ES-I3 (cell line): ENCODE measurements at regions not wholly inside any gene's neighbourhood (a gene's known extent, or its start where the extent isn't known, plus 50 kb on each side); places are given as distances from the start of the nearest gene placed in this dataset.
"Not testable (repeated sequence)": the region's sequence is repeated elsewhere in the genome, so short reads cannot be mapped to it uniquely, and the experiment has no call there.

ENCODE experiments used
- H3K36me3 ChIP-seq: 2 replicates; pipeline ENCODE4 v1.6.1; 2013; ENCODE audit warnings: mild to moderate bottlenecking, low read length, control low read depth, moderate library complexity; ENCODE audit not compliant: insufficient read depth
- H3K4me1 ChIP-seq: 2 replicates; pipeline ENCODE4 v1.6.1; 2013; ENCODE audit warnings: mild to moderate bottlenecking, control low read depth, low read length; ENCODE audit not compliant: insufficient read depth
- H3K9ac ChIP-seq: 2 replicates; pipeline ENCODE4 v1.6.1; 2013; ENCODE audit warnings: low read depth, mild to moderate bottlenecking, low read length, moderate library complexity
- H3K9me3 ChIP-seq: 2 replicates; pipeline ENCODE4 v1.6.1; 2013; ENCODE audit warnings: mild to moderate bottlenecking, low read length, moderate library complexity; ENCODE audit not compliant: control insufficient read depth, insufficient read depth

- Histone ChIP-seq H3K36me3 (no peaks in the 10 kb centered on the region), H3K9me3 (no peaks in the 10 kb centered on the region; the same call in 1 of the 2 replicates), H3K9ac (no peak overlapping the region), H3K4me1 (peaks cover 18% of the 10 kb centered on the region; the same call in 1 of the 2 replicates)
Measured at GRCh38 chr2:75408771-75409170, 152.0 kb downstream of the EVA1A start.

DNA sequence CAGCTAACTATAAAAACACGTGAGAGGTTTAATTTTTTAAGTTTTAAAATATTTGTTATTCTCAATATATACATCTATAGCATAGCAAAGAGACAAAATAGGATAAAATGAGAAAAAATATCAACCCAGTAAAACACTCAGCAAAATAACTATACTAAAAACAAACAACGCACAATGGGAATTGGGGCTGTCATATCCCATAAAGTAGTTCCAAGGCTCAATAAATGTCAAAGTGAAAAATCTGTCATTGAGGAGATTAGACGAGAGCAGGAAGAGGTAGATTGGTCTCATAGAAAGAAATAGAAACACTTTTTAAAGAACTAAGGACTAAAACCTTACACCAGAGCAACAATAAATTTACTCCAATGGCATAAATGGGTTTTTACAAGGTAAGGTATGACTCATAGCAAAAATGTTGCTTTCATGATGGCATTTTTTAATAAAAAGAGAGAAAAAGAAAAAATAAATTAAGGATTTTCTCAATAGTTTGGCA, 153.7 kb downstream of the EVA1A start:
- Histone ChIP-seq H3K36me3 (no peaks in the 10 kb centered on the region), H3K9me3 (no peaks in the 10 kb centered on the region; the same call in 1 of the 2 replicates), H3K4me1 (peaks cover 18% of the 10 kb centered on the region; the same call in 1 of the 2 replicates), H3K9ac (no peak overlapping the region)

GRCh38 chr2:75406131-75406581, 154.6 kb downstream of the EVA1A start:
- H3K4me1 ChIP-seq: peaks cover 18% of the 10 kb centered on the region; the same call in 1 of the 2 replicates
- no peaks in the 10 kb centered on the region; the same call in 1 of the 2 replicates for H3K9me3 ChIP-seq
- no peak overlapping the region; the same call in 1 of the 2 replicates for H3K9ac ChIP-seq
- H3K36me3 ChIP-seq: no peaks in the 10 kb centered on the region

GRCh38 chr2:75405000-75405399, 155.7 kb downstream of the EVA1A start:
- Histone ChIP-seq H3K36me3 (no peaks in the 10 kb centered on the region), H3K9ac (no peak overlapping the region), H3K4me1 (peaks cover 18% of the 10 kb centered on the region; the same call in 1 of the 2 replicates), H3K9me3 (no peaks in the 10 kb centered on the region)

- H3K36me3 ChIP-seq: no peaks in the 10 kb centered on the region
- H3K9ac ChIP-seq: no peak overlapping the region
- no peaks in the 10 kb centered on the region for H3K9me3 ChIP-seq
- H3K4me1 ChIP-seq: peaks cover 18% of the 10 kb centered on the region; the same call in 1 of the 2 replicates
Measured at GRCh38 chr2:75403991-75404428, 156.7 kb downstream of the EVA1A start.

- no peaks in the 10 kb centered on the region for H3K36me3 ChIP-seq
- no peak overlapping the region for H3K9ac ChIP-seq
- no peaks in the 10 kb centered on the region for H3K9me3 ChIP-seq
- H3K4me1 ChIP-seq: no peaks in the 10 kb centered on the region
Measured at GRCh38 chr2:75396314-75396713, 164.4 kb downstream of the EVA1A start.

DNA sequence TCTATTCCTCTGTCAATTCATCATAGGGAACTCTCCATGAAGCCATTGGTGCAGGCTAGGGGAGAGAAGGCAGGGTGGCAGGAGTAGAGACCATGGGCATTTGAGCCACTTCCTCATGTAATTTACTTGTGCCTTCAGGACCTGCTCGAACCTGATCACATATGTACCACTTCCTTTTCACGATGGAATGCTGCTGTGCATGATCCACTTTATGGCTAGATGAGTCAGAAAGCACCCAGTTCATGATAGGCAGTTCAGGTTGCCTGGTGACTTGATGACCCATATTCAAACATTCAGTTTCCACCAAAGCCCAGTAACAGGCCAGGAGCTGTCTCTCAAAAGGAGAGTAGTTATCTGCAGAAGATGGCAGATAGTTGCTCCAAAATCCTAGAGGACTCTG, 166.0 kb downstream of the EVA1A start:
- H3K4me1 ChIP-seq, H3K36me3 ChIP-seq, H3K9me3 ChIP-seq, H3K9ac ChIP-seq: not testable (repeated sequence)

DNA sequence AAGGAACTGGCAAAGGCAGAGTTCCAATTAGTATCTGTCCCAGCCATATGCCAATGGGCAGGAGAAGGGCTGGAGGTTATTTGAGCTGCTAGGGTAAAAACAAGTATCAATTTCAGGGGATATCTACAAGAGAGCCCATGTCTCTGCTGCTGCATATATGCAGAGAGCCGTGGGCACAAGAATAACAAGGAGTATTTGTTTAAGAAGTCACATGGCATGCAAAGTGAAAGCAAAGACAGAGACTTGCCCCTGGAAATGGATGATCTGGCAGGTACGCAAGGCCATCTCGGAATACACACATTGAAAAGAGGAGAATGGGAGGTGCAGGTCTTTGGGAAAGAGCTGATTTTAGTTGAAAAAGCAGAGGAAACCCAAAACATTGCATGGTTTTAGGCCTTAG, 170.6 kb downstream of the EVA1A start:
- Histone ChIP-seq H3K36me3 (no peaks in the 10 kb centered on the region), H3K4me1 (no peaks in the 10 kb centered on the region), H3K9ac (no peak overlapping the region), H3K9me3 (peaks cover 5% of the 10 kb centered on the region; the same call in 1 of the 2 replicates)

GRCh38 chr2:75389271-75389670, 171.5 kb downstream of the EVA1A start:
- Histone ChIP-seq H3K9ac (no peak overlapping the region), H3K4me1 (no peaks in the 10 kb centered on the region), H3K36me3 (no peaks in the 10 kb centered on the region), H3K9me3 (peaks cover 5% of the 10 kb centered on the region; the same call in 1 of the 2 replicates)

DNA sequence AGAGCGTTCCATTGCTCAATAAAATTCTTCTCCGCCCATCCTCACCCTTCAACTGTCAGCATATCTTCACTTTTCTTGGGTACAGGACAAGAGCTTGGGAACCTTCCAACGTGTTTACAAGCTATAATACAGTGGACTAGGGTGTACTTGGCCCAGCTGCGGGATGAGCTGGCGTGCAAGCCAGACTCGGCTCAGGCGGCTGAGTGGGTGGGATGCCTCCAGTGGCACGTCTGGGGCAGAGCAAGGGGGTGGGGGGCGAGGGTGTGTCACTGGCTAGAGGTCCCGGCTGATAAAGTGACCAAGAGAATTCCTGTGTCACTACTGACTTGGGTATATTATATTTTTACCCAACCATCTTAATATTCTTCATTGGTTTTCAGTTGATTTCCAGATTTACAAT, 179.7 kb downstream of the EVA1A start:
- no peak overlapping the region for H3K9ac ChIP-seq
- no peaks in the 10 kb centered on the region for H3K4me1 ChIP-seq
- no peaks in the 10 kb centered on the region for H3K36me3 ChIP-seq
- H3K9me3 ChIP-seq: peaks cover 5% of the 10 kb centered on the region; the same call in 1 of the 2 replicates

GRCh38 chr2:75379476-75380210, 180.3 kb upstream of the TACR1 start:
- Histone ChIP-seq H3K9me3 (no peaks in the 10 kb centered on the region), H3K9ac (no peak overlapping the region), H3K4me1 (no peaks in the 10 kb centered on the region), H3K36me3 (no peaks in the 10 kb centered on the region)

DNA sequence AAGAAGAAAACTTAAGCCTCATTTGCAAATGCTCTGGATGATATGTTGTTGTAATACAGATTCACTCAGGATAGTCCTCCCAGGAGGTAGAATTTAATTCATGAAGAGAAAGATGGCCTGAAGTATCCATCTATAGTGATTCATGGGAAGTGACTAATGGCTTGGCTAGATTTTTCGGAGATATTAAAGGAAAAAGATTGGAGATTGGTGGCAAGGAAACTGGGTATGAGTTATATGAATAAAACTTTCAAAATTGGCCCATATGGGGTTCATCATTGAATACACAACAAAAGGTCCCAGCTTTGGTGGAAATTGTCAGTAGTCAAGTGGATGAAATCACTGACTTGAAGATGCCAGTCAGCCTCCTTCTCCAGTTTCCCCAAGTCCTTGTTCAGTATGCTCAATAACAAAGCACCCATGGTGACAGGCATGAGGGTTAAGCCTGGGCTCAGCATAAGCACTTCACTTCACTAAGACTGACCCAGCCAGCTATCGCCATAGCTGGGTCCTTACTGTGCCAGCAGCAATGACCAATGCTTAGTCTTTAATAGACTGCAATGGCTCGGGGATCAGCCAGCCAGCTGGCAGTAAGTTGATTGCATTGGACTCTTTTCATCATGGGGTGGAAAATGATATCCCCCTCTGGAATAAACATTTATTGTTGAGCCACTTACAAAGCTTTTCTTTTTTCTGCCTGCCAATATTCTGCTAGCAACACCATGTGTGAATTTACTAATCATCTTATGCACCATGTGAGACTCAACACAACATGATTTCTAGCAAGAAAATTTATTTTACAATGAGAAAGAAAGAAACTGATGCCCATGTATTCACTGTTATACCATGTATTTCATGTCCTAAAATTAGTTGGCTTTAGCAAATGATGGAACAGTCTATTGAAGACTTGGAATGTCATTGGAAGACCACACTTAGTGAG, 176.6 kb upstream of the TACR1 start:
- H3K4me1 ChIP-seq: no peaks in the 10 kb centered on the region
- no peak overlapping the region for H3K9ac ChIP-seq
- no peaks in the 10 kb centered on the region for H3K9me3 ChIP-seq
- no peaks in the 10 kb centered on the region for H3K36me3 ChIP-seq

DNA sequence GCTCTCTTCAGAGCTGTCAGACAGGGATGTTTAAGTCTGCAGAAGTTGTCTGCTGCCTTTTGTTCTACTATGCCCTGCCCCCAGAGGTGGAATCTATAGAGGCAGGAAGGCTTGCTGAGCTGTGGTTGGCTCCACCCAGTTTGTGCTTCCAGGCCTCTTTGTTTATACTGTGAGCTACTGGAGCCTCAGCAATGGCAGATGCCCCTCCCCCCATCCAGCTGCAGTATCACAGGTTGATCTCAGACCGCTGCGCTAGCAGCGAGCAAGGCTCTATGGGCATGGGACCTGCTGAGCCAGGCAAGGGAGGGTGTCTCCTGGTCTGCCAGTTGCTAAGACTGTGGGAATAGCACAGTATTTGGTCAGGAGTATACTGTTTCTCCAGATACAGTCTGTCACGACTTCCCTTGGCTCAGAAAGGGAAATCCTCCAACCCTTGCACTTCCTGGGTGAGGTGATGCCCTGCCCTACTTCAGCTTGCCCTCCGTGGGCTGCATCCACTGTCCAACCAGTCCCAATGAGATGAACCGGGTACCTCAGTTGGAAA, 175.2 kb upstream of the TACR1 start:
- not testable (repeated sequence) for H3K36me3 ChIP-seq, H3K9me3 ChIP-seq, H3K9ac ChIP-seq, H3K4me1 ChIP-seq

- no peaks in the 10 kb centered on the region for H3K36me3 ChIP-seq
- no peak overlapping the region for H3K9ac ChIP-seq
Measured at GRCh38 chr2:75367401-75367800, 168.1 kb upstream of the TACR1 start.

More at GRCh38 chr2:75367401-75367800, 168.1 kb upstream of the TACR1 start:
- Histone ChIP-seq H3K4me1 (no peaks in the 10 kb centered on the region), H3K9me3 (no peaks in the 10 kb centered on the region)
